Amniotic epithelial cell (primary cell): ENCODE measurements at regions not wholly inside any gene's neighbourhood (a gene's known extent, or its start where the extent isn't known, plus 50 kb on each side); places are given as distances from the start of the nearest gene placed in this dataset.

Source experiments
- DNase-seq: peaks from one replicate; pipeline ENCODE4 v3.0.0-alpha.2; 2010; ENCODE audit warnings: low read depth

- no peak for DNase-seq
Observed at GRCh38 chr17:72523491-72523890, 402.7 kb downstream of the SOX9 start.

- DNase-seq = no peak
Observed at GRCh38 chr17:72525225-72526015, 404.6 kb downstream of the SOX9 start.

- DNase-seq = no peak
Observed at GRCh38 chr17:72526769-72527168, 405.9 kb downstream of the SOX9 start.

GRCh38 chr17:72527789-72528188 is 407.0 kb downstream of the SOX9 start:
- no peak for DNase-seq

- no peak for DNase-seq
Observed at GRCh38 chr17:72528683-72529082, 407.9 kb downstream of the SOX9 start.

GRCh38 chr17:72529386-72529785 is 408.6 kb downstream of the SOX9 start:
- DNase-seq = no peak

- no peak for DNase-seq
Observed at GRCh38 chr17:72530454-72530853, 409.6 kb downstream of the SOX9 start.

- no peak for DNase-seq
Observed at GRCh38 chr17:72531729-72532128, 410.9 kb downstream of the SOX9 start.

- DNase-seq = no peak
Observed at GRCh38 chr17:72534265-72534664, 413.4 kb downstream of the SOX9 start.

GRCh38 chr17:72534776-72535175 is 414.0 kb downstream of the SOX9 start:
- DNase-seq = no peak

- DNase-seq = no peak
Observed at GRCh38 chr17:72535346-72535745, 414.5 kb downstream of the SOX9 start.

GRCh38 chr17:72535779-72536178 is 415.0 kb downstream of the SOX9 start:
- DNase-seq = no peak

- DNase-seq = no peak
Observed at GRCh38 chr17:72536788-72537187, 416.0 kb downstream of the SOX9 start.

- DNase-seq = no peak
Observed at GRCh38 chr17:72538443-72538842, 417.6 kb downstream of the SOX9 start.

- DNase-seq = no peak
Observed at GRCh38 chr17:72538901-72539352, 418.1 kb downstream of the SOX9 start.

GRCh38 chr17:72539981-72540897 is 419.4 kb downstream of the SOX9 start:
- DNase-seq = peak; percentile 44

- no peak for DNase-seq
Observed at GRCh38 chr17:72542317-72542716, 421.5 kb downstream of the SOX9 start.

GRCh38 chr17:72545766-72546165 is 424.9 kb downstream of the SOX9 start:
- DNase-seq = peak; percentile 69

GRCh38 chr17:72553051-72553755 is 432.4 kb downstream of the SOX9 start:
- DNase-seq = no peak

GRCh38 chr17:72554508-72554907 is 433.7 kb downstream of the SOX9 start:
- DNase-seq = no peak

- no peak for DNase-seq
Observed at GRCh38 chr17:72555052-72555451, 434.2 kb downstream of the SOX9 start.
